K562 (cell line): ENCODE measurements at regions not wholly inside any gene's neighbourhood (a gene's known extent, or its start where the extent isn't known, plus 50 kb on each side); places are given as distances from the start of the nearest gene placed in this dataset.

Experiments
- ATAC-seq: fragments of 200-7000 bp; cut with Tn5 transposase; 3 replicates; pipeline ENCODE4 v1.9.1; 2020; ENCODE audit warnings: moderate library complexity
- BruUV-seq: library from RNA; stranded (reverse); fragments of 400-500 nt; replicated peaks from 2 replicates; lab custom pipeline; 2021; lab: Mats Ljungman, UMichigan
- CTCF ChIA-PET: fragments of 300-600 bp; formaldehyde crosslinking; extraction: SDS; loops from one replicate; lab custom pipeline; 2021; ENCODE audit warnings: low intra/inter-chr PET ratio; lab: Yijun Ruan, JAX
- POLR2A ChIA-PET: fragments of 300-600, 350-650 bp; sonication (Branson Sonifier 250); formaldehyde crosslinking; extraction: SDS; loops from one replicate; lab custom pipeline; 2021; ENCODE audit warnings: antibody characterized with exemption, inconsistent platforms; lab: Yijun Ruan, JAX
- DNase-seq, 4 experiments: peaks; one replicate each; pipeline versions ENCODE4 v3.0.0 to v3.0.0-alpha.2; 2011 to 2018; ENCODE audit warnings: low spot score in 3 of 4, mixed read lengths in 3 of 4; ENCODE audit errors: extremely low read depth in 1 of 4
- FAIRE-seq: peaks from 2 replicates; lab custom pipeline; 2011; peaks lifted over from hg19 to GRCh38; lab: Jason Lieb, UNC
- H2AFZ ChIP-seq: 2 replicates; pipeline ENCODE4 v1.6.0; 2011; ENCODE audit warnings: low read depth, low read length, control low read depth, inconsistent platforms
- H3K27ac ChIP-seq: fragments of 200-600 bp; 3 replicates; pipeline ENCODE4 v1.8.0; 2011; ENCODE audit warnings: low read depth, mild to moderate bottlenecking, control low read depth, inconsistent platforms, low read length, moderate library complexity, mixed read lengths; ENCODE audit errors: extremely low read depth
- H3K27me3 ChIP-seq, 2 experiments: fragments of 300-600 bp in 1 of 2; 2 replicates in 1 of 2; 3 replicates in 1 of 2; pipeline versions ENCODE4 v1.6.0 to v1.8.0; 2011; ENCODE audit warnings: inconsistent platforms in 2 of 2, low read length in 2 of 2, mild to moderate bottlenecking in 1 of 2, mixed read lengths in 1 of 2, moderate library complexity in 1 of 2; ENCODE audit not compliant: control insufficient read depth in 2 of 2, insufficient read depth in 2 of 2
- H3K36me3 ChIP-seq: fragments of 300-600 bp; 3 replicates; pipeline ENCODE4 v1.8.0; 2011; ENCODE audit warnings: mild to moderate bottlenecking, low read length, inconsistent platforms; ENCODE audit not compliant: control insufficient read depth, insufficient read depth
- H3K4me1 ChIP-seq, 2 experiments: fragments of 200-600 bp in 1 of 2; replicated peaks in 1 of 2; 2 replicates in 1 of 2; 3 replicates in 1 of 2; pipeline versions ENCODE4 v1.5.1 to v1.8.0; 2011; ENCODE audit warnings: inconsistent platforms in 2 of 2, low read length in 2 of 2, mild to moderate bottlenecking in 1 of 2, mixed read lengths in 1 of 2, moderate library complexity in 1 of 2; ENCODE audit not compliant: control insufficient read depth in 2 of 2, insufficient read depth in 2 of 2
- H3K4me2 ChIP-seq: 2 replicates; pipeline ENCODE4 v1.6.1; 2011; ENCODE audit warnings: low read length, control low read depth, inconsistent platforms, mixed read lengths; ENCODE audit not compliant: insufficient read depth
- H3K4me3 ChIP-seq: fragments of 200-600 bp; sonication (generic), shearing (Covaris generic); 2 replicates; pipeline ENCODE4 v1.5.1; 2016; ENCODE audit warnings: control low read depth, inconsistent platforms
- H3K79me2 ChIP-seq: fragments of 200-600 bp; 3 replicates; pipeline ENCODE4 v1.8.0; 2011; ENCODE audit warnings: low read length, inconsistent platforms; ENCODE audit not compliant: control insufficient read depth, insufficient read depth
- H3K9ac ChIP-seq, 2 experiments: 2 replicates each; pipeline versions ENCODE4 v1.6.0 to v1.6.1; 2011; ENCODE audit warnings: low read depth in 2 of 2, low read length in 2 of 2, control low read depth in 1 of 2, inconsistent platforms in 1 of 2, mild to moderate bottlenecking in 1 of 2, mixed read lengths in 1 of 2; ENCODE audit not compliant: insufficient read depth in 1 of 2
- H3K9me1 ChIP-seq: one replicate; pipeline ENCODE4 v1.6.0; 2011; ENCODE audit warnings: inconsistent platforms, mild to moderate bottlenecking, low read length, moderate library complexity; ENCODE audit not compliant: control insufficient read depth, insufficient read depth
- H3K9me3 ChIP-seq: replicated peaks from 2 replicates; pipeline ENCODE4 v1.5.1; 2011; ENCODE audit warnings: low read depth, low read length, inconsistent platforms; ENCODE audit not compliant: control insufficient read depth, insufficient read depth
- H4K20me1 ChIP-seq: replicated peaks from 2 replicates; pipeline ENCODE4 v1.6.1; 2011; ENCODE audit warnings: low read length, inconsistent platforms, mixed read lengths; ENCODE audit not compliant: control insufficient read depth, insufficient read depth
- ATF3 ChIP-seq, 2 experiments: fragments of 450-650 bp in 1 of 2; sonication (generic) in 1 of 2; formaldehyde crosslinking in 1 of 2; IDR thresholded peaks in 1 of 2; conservative IDR thresholded peaks in 1 of 2; 2 replicates each; pipeline versions ENCODE4 v1.6.1 to v1.8.1; 2016 to 2023; ENCODE audit warnings: mild to moderate bottlenecking in 2 of 2, moderate library complexity in 2 of 2, inconsistent platforms in 1 of 2, missing genetic modification reagents in 1 of 2
- GMEB1 ChIP-seq: fragments of 250-450 bp; sonication (Bioruptor Pico); IDR thresholded peaks from 2 replicates; pipeline ENCODE4 v1.4.0; 2020; ENCODE audit warnings: mild to moderate bottlenecking
- HEY1 ChIP-seq: fragments of 250-450 bp; sonication (Bioruptor Pico); IDR thresholded peaks from 2 replicates; pipeline ENCODE4 v1.5.0; 2020; ENCODE audit warnings: mild to moderate bottlenecking, moderate library complexity, borderline replicate concordance
- KDM1A ChIP-seq, 2 experiments: fragments of 450-650 bp; IDR thresholded peaks; 2 replicates each; pipeline ENCODE4 v1.6.1; 2016; ENCODE audit warnings: mild to moderate bottlenecking in 2 of 2
- LCOR ChIP-seq: sonication (generic); formaldehyde crosslinking; IDR thresholded peaks from 2 replicates; pipeline ENCODE4 v1.8.0; 2022; ENCODE audit warnings: mild to moderate bottlenecking, missing genetic modification reagents
- TBP ChIP-seq: optimal IDR thresholded peaks from 2 replicates; pipeline ENCODE3; 2011; ENCODE audit warnings: low read depth, low read length, improper control_type of control experiment
- THRAP3 ChIP-seq: fragments of 450-650 bp; IDR thresholded peaks from 2 replicates; pipeline ENCODE4 v1.6.1; 2016; ENCODE audit warnings: mild to moderate bottlenecking, inconsistent platforms, borderline replicate concordance
- THRB ChIP-seq: fragments of 450-650 bp; formaldehyde crosslinking; conservative IDR thresholded peaks from 2 replicates; pipeline ENCODE4 v1.4.0; 2022; ENCODE audit warnings: mild to moderate bottlenecking, missing genetic modification characterization
- ZBTB11 ChIP-seq, 3 experiments: fragments of 200-800 bp in 1 of 3; fragments of 250-450 bp in 1 of 3; fragments of 450-650 bp in 1 of 3; sonication (Bioruptor Pico) in 1 of 3; sonication (Bioruptor generic) in 1 of 3; formaldehyde crosslinking in 1 of 3; IDR thresholded peaks; 2 replicates each; pipeline versions ENCODE4 v1.6.1 to v1.8.0; 2016 to 2022; ENCODE audit warnings: mild to moderate bottlenecking in 2 of 3, missing genetic modification characterization in 2 of 3, missing compliant biosample characterization in 1 of 3, moderate library complexity in 1 of 3
- ZNF277 ChIP-seq: fragments of 250-450 bp; sonication (Bioruptor Pico); IDR thresholded peaks from 2 replicates; pipeline ENCODE4 v1.8.0; 2022; ENCODE audit warnings: inconsistent platforms, mild to moderate bottlenecking, moderate library complexity, borderline replicate concordance
- ZNF717 ChIP-seq: fragments of 250-450 bp; sonication (Bioruptor Pico); IDR thresholded peaks from 2 replicates; pipeline ENCODE4 v1.5.0; 2021
- WGBS: fragments of 100-300 bp; shearing (Covaris generic); methylation state at CpG from one replicate; pipeline ENCODE4 v1.1.6; 2016; ENCODE audit warnings: low coverage, mixed read lengths; ENCODE audit not compliant: insufficient coverage; ENCODE audit errors: missing lambda C conversion rate; 5-methylcytosine and 5-hydroxymethylcytosine counted together
- in situ Hi-C: fragments of 300-500 bp; cut with MboI; formaldehyde crosslinking; loops from 4 replicates; pipeline ENCODE4 v1.15.0; 2018; ENCODE audit warnings: inconsistent platforms, mixed read lengths
- intact Hi-C: fragments of 100-400 bp; cut with micrococcal nuclease; formaldehyde crosslinking; loops from 2 replicates; pipeline ENCODE4 v1.14.2; 2022

- CTCF ChIA-PET = no interaction called here
- no peaks in the 10 kb centered on the region; a peak in 1 of 5 replicates for H3K4me1 ChIP-seq
- FAIRE-seq = no peak
- no peaks in the 10 kb centered on the region for H3K9me1 ChIP-seq
- H3K4me3 ChIP-seq = no peak overlapping the region
- POLR2A ChIA-PET = no interaction called here
- no peak overlapping the region for H3K9ac ChIP-seq
- H3K27ac ChIP-seq = no peak overlapping the region
- H3K4me2 ChIP-seq = no peak overlapping the region
- H3K36me3 ChIP-seq = no peaks in the 10 kb centered on the region
- no peak for ATAC-seq
- DNase-seq = no peak
- TF ChIP-seq TBP (no peak), ZNF277 (CRISPR knock-in tag) (no peak), THRAP3 (no peak), KDM1A (IDR thresholded peaks at IDR 0.05) (no peak), HEY1 (CRISPR knock-in tag) (no peak), ATF3 (IDR thresholded peaks at IDR 0.05) (no peak), ATF3 (CRISPR knock-in tag; conservative IDR thresholded peaks at IDR 0.05) (no peak), GMEB1 (no peak), ZBTB11 (CRISPR knock-in tag; IDR thresholded peaks at IDR 0.05) (no peak), ZNF717 (CRISPR knock-in tag) (no peak), LCOR (CRISPR knock-in tag) (no peak), THRB (no peak)
- WGBS = 29% methylated on average over 1 of the region's 1 CpG
- H3K9me3 ChIP-seq = no peaks in the 10 kb centered on the region
- no peaks in the 10 kb centered on the region for H3K27me3 ChIP-seq
- BruUV-seq = no TSS peak
- no peaks in the 10 kb centered on the region for H4K20me1 ChIP-seq
- in situ Hi-C loops = no loop called here
- H2AFZ ChIP-seq = no peak overlapping the region
- intact Hi-C loops = no loop called here
- no peaks in the 10 kb centered on the region for H3K79me2 ChIP-seq
Measured at GRCh38 chrX:63404332-63404731, 53.2 kb upstream of the SPIN4 start.
